ENCODE measurements at regions not wholly inside any gene's neighbourhood (a gene's known extent, or its start where the extent isn't known, plus 50 kb on each side); places are given as distances from the start of the nearest gene placed in this dataset.

- TF ChIP-seq CTCF (conservative IDR thresholded peaks at IDR 0.05 in 1 of 2, IDR thresholded peaks at IDR 0.05 in 1 of 2; ENCODE audit: low read depth in 1 of 2, low read length in 2 of 2) (no peak), EZH2 (IDR thresholded peaks at IDR 0.05; ENCODE audit: low read length, missing control alignments) (no peak)
Observed at GRCh38 chr1:221188458-221188857, 309.2 kb downstream of the HLX start.
